ENCODE measurements at regions not wholly inside any gene's neighbourhood (a gene's known extent, or its start where the extent isn't known, plus 50 kb on each side); places are given as distances from the start of the nearest gene placed in this dataset.

DNA sequence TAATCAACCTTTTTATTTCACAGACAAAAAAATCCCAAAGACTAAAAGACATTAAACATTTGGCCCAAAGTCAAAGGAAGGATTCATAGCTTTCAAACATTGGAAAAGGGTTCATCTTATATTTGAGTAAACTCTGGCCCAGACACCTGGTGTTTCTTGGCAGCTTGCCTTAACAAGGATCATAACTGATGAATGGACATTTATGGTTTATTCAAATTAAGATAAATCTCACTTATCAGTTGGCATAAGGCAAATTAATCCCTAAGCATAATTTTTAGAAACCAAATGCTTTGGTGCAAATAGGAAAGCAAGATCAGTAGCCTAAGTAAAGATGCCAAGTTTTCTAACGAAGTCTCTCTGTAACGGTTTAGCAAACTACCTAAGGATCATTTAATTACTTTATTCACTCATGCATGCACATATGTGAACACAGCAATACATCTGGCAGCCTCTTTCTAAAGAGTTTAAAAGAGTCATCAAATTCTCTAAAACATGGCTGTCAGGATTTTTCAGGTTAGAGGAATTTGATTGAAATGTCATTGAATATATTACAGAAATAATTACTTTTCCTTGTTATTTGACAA, 323.4 kb upstream of the RBMS1 start:
- no peak for TF ChIP-seq CTCF (IDR thresholded peaks at IDR 0.05 in 8 of 11, conservative IDR thresholded peaks at IDR 0.05 in 3 of 11)
- no peak for TF ChIP-seq POLR2A (IDR thresholded peaks at IDR 0.05)
- no peak for TF ChIP-seq POLR2AphosphoS5 (IDR thresholded peaks at IDR 0.05)
